ENCODE measurements at regions not wholly inside any gene's neighbourhood (a gene's known extent, or its start where the extent isn't known, plus 50 kb on each side); places are given as distances from the start of the nearest gene placed in this dataset.

DNA sequence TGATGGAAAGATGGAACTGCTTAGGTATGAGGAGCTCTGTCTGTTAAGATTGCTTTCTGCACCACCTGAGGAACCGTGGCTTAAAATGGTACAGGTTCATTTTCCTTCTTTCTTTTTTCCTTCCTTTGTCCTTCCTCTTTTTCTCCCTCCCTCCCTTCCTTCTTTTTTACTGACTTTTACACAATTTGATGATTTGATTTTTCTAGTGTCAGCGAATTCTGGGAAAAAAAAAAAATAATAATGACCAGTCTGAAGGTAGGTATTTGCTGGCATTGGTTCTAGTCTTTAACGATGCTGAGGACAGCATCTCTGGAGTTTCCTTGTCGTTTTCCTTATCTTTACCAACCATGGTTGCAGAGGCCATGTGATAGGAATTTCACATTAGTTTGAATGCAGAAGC, 613.5 kb downstream of the EDEM1 start:
- no peak overlapping the region for H4K8ac ChIP-seq (ENCODE audit: low read depth, low read length)
- H4K91ac ChIP-seq (ENCODE audit: low read depth, low read length, poor library complexity) = no peak overlapping the region
- no peak for DNase-seq (ENCODE audit: low spot score)
- H3K4ac ChIP-seq (ENCODE audit: low read length) = no peak overlapping the region
- H3K79me1 ChIP-seq (ENCODE audit: low read depth, low read length) = no peaks in the 10 kb centered on the region
- no peak overlapping the region for H2BK120ac ChIP-seq (ENCODE audit: low read depth, low read length)
- no peak overlapping the region for H3K27ac ChIP-seq (replicated peaks; ENCODE audit: low read length)
- H2BK15ac ChIP-seq (ENCODE audit: low read length) = no peak overlapping the region
- H3K14ac ChIP-seq (ENCODE audit: low read length) = no peak overlapping the region
- no peak overlapping the region for H2BK12ac ChIP-seq (ENCODE audit: low read length)
- no peaks in the 10 kb centered on the region for H3K9me3 ChIP-seq (replicated peaks in 1 of 2; ENCODE audit: control insufficient read depth in 2 of 2, insufficient read depth in 1 of 2, low read depth in 1 of 2, low read length in 2 of 2)
- H3K36me3 ChIP-seq (replicated peaks in 1 of 2; ENCODE audit: control insufficient read depth in 2 of 2, insufficient read depth in 2 of 2, low read length in 2 of 2) = no peaks in the 10 kb centered on the region
- H2AFZ ChIP-seq (ENCODE audit: low read length) = no peak overlapping the region
- H2BK5ac ChIP-seq (ENCODE audit: low read length) = no peak overlapping the region
- H3K18ac ChIP-seq (ENCODE audit: low read length) = no peak overlapping the region
- H3K9ac ChIP-seq (ENCODE audit: low read depth, low read length, poor library complexity) = no peak overlapping the region
- H3K27me3 ChIP-seq (ENCODE audit: control insufficient read depth in 3 of 3, insufficient read depth in 3 of 3, low read depth in 1 of 3, low read length in 3 of 3) = no peaks in the 10 kb centered on the region
- H3K4me3 ChIP-seq (ENCODE audit: low read length in 2 of 2) = no peak overlapping the region
- no peak overlapping the region for H2AK5ac ChIP-seq (ENCODE audit: low read depth, low read length)
- no peak overlapping the region for H3K4me2 ChIP-seq (ENCODE audit: insufficient read depth, low read length, poor library complexity, severe bottlenecking)
- H3K4me1 ChIP-seq (ENCODE audit: control insufficient read depth in 2 of 2, insufficient read depth in 1 of 2, low read depth in 1 of 2, low read length in 2 of 2) = no peaks in the 10 kb centered on the region
- no CpG with 5 or more reads among the region's 4 CpGs for WGBS, 2 donors (ENCODE audit: extremely low coverage in 2 of 2, insufficient read length in 2 of 2, insufficient replicate concordance in 1 of 2)
- H3K23ac ChIP-seq (ENCODE audit: low read depth, low read length, poor library complexity) = no peak overlapping the region

DNA sequence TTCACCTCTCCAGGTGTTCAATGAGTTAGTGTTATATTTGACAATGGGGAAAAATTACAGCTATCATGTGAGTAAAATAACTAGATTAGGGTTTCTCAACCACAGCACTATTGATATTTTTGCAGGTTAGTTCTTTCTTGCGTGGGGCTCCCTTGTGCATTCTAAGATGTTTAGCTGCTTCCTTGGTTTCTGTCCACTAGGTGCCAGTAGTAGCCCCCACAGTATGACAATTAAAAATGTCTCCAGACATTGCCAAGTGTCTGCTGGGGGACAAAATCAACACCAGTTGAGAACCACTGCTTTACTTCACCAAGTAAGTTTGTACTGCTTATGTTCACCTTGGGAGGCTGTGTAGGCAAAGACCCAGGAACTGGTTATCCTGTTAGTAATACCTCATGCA, 618.7 kb downstream of the EDEM1 start:
- Histone ChIP-seq H3K9ac (ENCODE audit: low read depth, low read length, poor library complexity) (no peak overlapping the region), H3K18ac (ENCODE audit: low read length) (no peak overlapping the region), H2BK5ac (ENCODE audit: low read length) (no peak overlapping the region), H2BK12ac (ENCODE audit: low read length) (no peak overlapping the region), H3K9me3 (replicated peaks in 1 of 2; ENCODE audit: control insufficient read depth in 2 of 2, insufficient read depth in 1 of 2, low read depth in 1 of 2, low read length in 2 of 2) (no peaks in the 10 kb centered on the region), H3K4me3 (ENCODE audit: low read length in 2 of 2) (no peak overlapping the region), H3K27ac (replicated peaks; ENCODE audit: low read length) (no peak overlapping the region), H2AFZ (ENCODE audit: low read length) (no peak overlapping the region), H2BK120ac (ENCODE audit: low read depth, low read length) (no peak overlapping the region), H3K36me3 (replicated peaks in 1 of 2; ENCODE audit: control insufficient read depth in 2 of 2, insufficient read depth in 2 of 2, low read length in 2 of 2) (no peaks in the 10 kb centered on the region), H3K4me2 (ENCODE audit: insufficient read depth, low read length, poor library complexity, severe bottlenecking) (no peak overlapping the region), H3K79me1 (ENCODE audit: low read depth, low read length) (no peaks in the 10 kb centered on the region), H2AK5ac (ENCODE audit: low read depth, low read length) (no peak overlapping the region), H3K14ac (ENCODE audit: low read length) (no peak overlapping the region), H3K4ac (ENCODE audit: low read length) (no peak overlapping the region), H3K27me3 (ENCODE audit: control insufficient read depth in 3 of 3, insufficient read depth in 3 of 3, low read depth in 1 of 3, low read length in 3 of 3) (no peaks in the 10 kb centered on the region), H4K8ac (ENCODE audit: low read depth, low read length) (no peak overlapping the region), H3K23ac (ENCODE audit: low read depth, low read length, poor library complexity) (no peak overlapping the region), H2BK15ac (ENCODE audit: low read length) (no peak overlapping the region), H4K91ac (ENCODE audit: low read depth, low read length, poor library complexity) (no peak overlapping the region), H3K4me1 (ENCODE audit: control insufficient read depth in 2 of 2, insufficient read depth in 1 of 2, low read depth in 1 of 2, low read length in 2 of 2) (peaks cover 0 to 8% of the 10 kb centered on the region in 2 donors)
- peak; percentile 20 for DNase-seq (ENCODE audit: low spot score)
- no CpG with 5 or more reads among the region's 1 CpG for WGBS, 2 donors (ENCODE audit: extremely low coverage in 2 of 2, insufficient read length in 2 of 2, insufficient replicate concordance in 1 of 2)

- Histone ChIP-seq H3K9me3 (replicated peaks in 1 of 2; ENCODE audit: control insufficient read depth in 2 of 2, insufficient read depth in 1 of 2, low read depth in 1 of 2, low read length in 2 of 2) (no peaks in the 10 kb centered on the region), H3K4me2 (ENCODE audit: insufficient read depth, low read length, poor library complexity, severe bottlenecking) (no peak overlapping the region), H2AFZ (ENCODE audit: low read length) (no peak overlapping the region), H3K14ac (ENCODE audit: low read length) (no peak overlapping the region), H4K91ac (ENCODE audit: low read depth, low read length, poor library complexity) (no peak overlapping the region), H3K4ac (ENCODE audit: low read length) (no peak overlapping the region), H2BK120ac (ENCODE audit: low read depth, low read length) (no peak overlapping the region), H2BK15ac (ENCODE audit: low read length) (no peak overlapping the region), H3K4me1 (ENCODE audit: control insufficient read depth in 2 of 2, insufficient read depth in 1 of 2, low read depth in 1 of 2, low read length in 2 of 2) (peaks cover 0 to 8% of the 10 kb centered on the region in 2 donors), H3K23ac (ENCODE audit: low read depth, low read length, poor library complexity) (no peak overlapping the region), H3K4me3 (ENCODE audit: low read length in 2 of 2) (no peak overlapping the region), H3K9ac (ENCODE audit: low read depth, low read length, poor library complexity) (no peak overlapping the region), H2BK5ac (ENCODE audit: low read length) (no peak overlapping the region), H3K79me1 (ENCODE audit: low read depth, low read length) (no peaks in the 10 kb centered on the region), H3K27me3 (ENCODE audit: control insufficient read depth in 3 of 3, insufficient read depth in 3 of 3, low read depth in 1 of 3, low read length in 3 of 3) (no peaks in the 10 kb centered on the region), H2AK5ac (ENCODE audit: low read depth, low read length) (no peak overlapping the region), H3K27ac (replicated peaks; ENCODE audit: low read length) (no peak overlapping the region), H2BK12ac (ENCODE audit: low read length) (no peak overlapping the region), H4K8ac (ENCODE audit: low read depth, low read length) (no peak overlapping the region), H3K18ac (ENCODE audit: low read length) (no peak overlapping the region), H3K36me3 (replicated peaks in 1 of 2; ENCODE audit: control insufficient read depth in 2 of 2, insufficient read depth in 2 of 2, low read length in 2 of 2) (no peaks in the 10 kb centered on the region)
- WGBS, 2 donors (ENCODE audit: extremely low coverage in 2 of 2, insufficient read length in 2 of 2, insufficient replicate concordance in 1 of 2) = no CpG with 5 or more reads among the region's 9 CpGs
- DNase-seq (ENCODE audit: low spot score) = no peak
These were observed 622.2 kb downstream of the EDEM1 start for GRCh38 chr3:5809586-5810246.

DNA sequence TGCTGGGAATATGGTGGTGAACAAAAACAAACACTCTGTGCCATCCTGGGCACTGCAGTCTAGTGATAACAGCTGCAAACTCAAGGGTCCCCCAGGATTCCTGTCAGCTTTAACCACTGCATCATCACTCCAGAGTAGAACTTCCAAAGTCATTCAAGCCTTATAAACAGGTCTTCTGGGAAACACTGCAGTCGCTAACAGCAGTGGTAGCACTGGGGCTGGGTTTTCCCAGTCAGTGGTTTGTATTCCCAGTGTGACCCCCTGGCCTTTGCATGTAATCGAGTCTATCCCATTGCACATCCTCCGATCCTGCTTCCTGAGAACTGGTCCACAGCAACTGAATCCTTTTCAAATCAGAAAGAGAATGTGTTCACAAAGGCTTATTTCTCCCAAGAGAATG, 623.5 kb downstream of the EDEM1 start:
- WGBS, 2 donors (ENCODE audit: extremely low coverage in 2 of 2, insufficient read length in 2 of 2, insufficient replicate concordance in 1 of 2) = no CpG with 5 or more reads among the region's 3 CpGs
- H3K4me1 ChIP-seq (ENCODE audit: control insufficient read depth in 2 of 2, insufficient read depth in 1 of 2, low read depth in 1 of 2, low read length in 2 of 2) = peaks cover 0 to 8% of the 10 kb centered on the region in 2 donors
- H3K79me1 ChIP-seq (ENCODE audit: low read depth, low read length) = no peaks in the 10 kb centered on the region
- H2AK5ac ChIP-seq (ENCODE audit: low read depth, low read length) = no peak overlapping the region
- no peak overlapping the region for H3K18ac ChIP-seq (ENCODE audit: low read length)
- H2BK15ac ChIP-seq (ENCODE audit: low read length) = no peak overlapping the region
- no peak for DNase-seq (ENCODE audit: low spot score)
- H3K36me3 ChIP-seq (replicated peaks in 1 of 2; ENCODE audit: control insufficient read depth in 2 of 2, insufficient read depth in 2 of 2, low read length in 2 of 2) = no peaks in the 10 kb centered on the region
- no peak overlapping the region for H3K14ac ChIP-seq (ENCODE audit: low read length)
- H3K27ac ChIP-seq (replicated peaks; ENCODE audit: low read length) = no peak overlapping the region
- H3K9me3 ChIP-seq (replicated peaks in 1 of 2; ENCODE audit: control insufficient read depth in 2 of 2, insufficient read depth in 1 of 2, low read depth in 1 of 2, low read length in 2 of 2) = no peaks in the 10 kb centered on the region
- H4K8ac ChIP-seq (ENCODE audit: low read depth, low read length) = no peak overlapping the region
- no peak overlapping the region for H3K23ac ChIP-seq (ENCODE audit: low read depth, low read length, poor library complexity)
- H4K91ac ChIP-seq (ENCODE audit: low read depth, low read length, poor library complexity) = no peak overlapping the region
- H3K27me3 ChIP-seq (ENCODE audit: control insufficient read depth in 3 of 3, insufficient read depth in 3 of 3, low read depth in 1 of 3, low read length in 3 of 3) = no peaks in the 10 kb centered on the region
- no peak overlapping the region for H2AFZ ChIP-seq (ENCODE audit: low read length)
- no peak overlapping the region for H3K4me3 ChIP-seq (ENCODE audit: low read length in 2 of 2)
- no peak overlapping the region for H3K4ac ChIP-seq (ENCODE audit: low read length)
- no peak overlapping the region for H2BK120ac ChIP-seq (ENCODE audit: low read depth, low read length)
- H3K9ac ChIP-seq (ENCODE audit: low read depth, low read length, poor library complexity) = no peak overlapping the region
- H2BK5ac ChIP-seq (ENCODE audit: low read length) = no peak overlapping the region
- H3K4me2 ChIP-seq (ENCODE audit: insufficient read depth, low read length, poor library complexity, severe bottlenecking) = no peak overlapping the region
- H2BK12ac ChIP-seq (ENCODE audit: low read length) = no peak overlapping the region
